Panc1 (cell line): ENCODE measurements at regions not wholly inside any gene's neighbourhood (a gene's known extent, or its start where the extent isn't known, plus 50 kb on each side); places are given as distances from the start of the nearest gene placed in this dataset.

ENCODE experiments used
- ATAC-seq: fragments of 200-7000 bp; cut with Tn5 transposase; 2 replicates; pipeline ENCODE4 v1.9.1; 2020; ENCODE audit warnings: mild to moderate bottlenecking, moderate library complexity
- BruUV-seq: library from RNA; stranded (reverse); fragments of 400-500 nt; replicated peaks from 2 replicates; lab custom pipeline; 2021; lab: Mats Ljungman, UMichigan
- CTCF ChIA-PET: fragments of 300-600 bp; sonication (Branson Sonifier 250); formaldehyde crosslinking; loops from one replicate; lab custom pipeline; 2022; ENCODE audit warnings: antibody characterized with exemption; lab: Charles Lee
- POLR2A ChIA-PET: fragments of 300-600 bp; sonication (Branson Sonifier 250); formaldehyde crosslinking; loops from one replicate; lab custom pipeline; 2022; ENCODE audit warnings: antibody characterized with exemption; lab: Charles Lee
- DNase-seq: peaks from one replicate; pipeline ENCODE4 v3.0.0-alpha.2; 2010; ENCODE audit warnings: low read depth, low spot score
- H3K27ac ChIP-seq: 2 replicates; pipeline ENCODE4 v1.5.1; 2011; ENCODE audit warnings: mild to moderate bottlenecking, low read length, inconsistent platforms
- H3K27me3 ChIP-seq: fragments of 200-500 bp; sonication (Bioruptor generic); 2 replicates; pipeline ENCODE4 v1.6.0; 2014; ENCODE audit warnings: low read length, inconsistent platforms; ENCODE audit not compliant: control insufficient read depth, insufficient read depth
- H3K36me3 ChIP-seq: fragments of 200-500 bp; sonication (Bioruptor generic); 2 replicates; pipeline ENCODE4 v1.5.1; 2014; ENCODE audit warnings: inconsistent platforms, mild to moderate bottlenecking, low read length, moderate library complexity; ENCODE audit not compliant: control insufficient read depth, insufficient read depth
- H3K4me1 ChIP-seq: 2 replicates; pipeline ENCODE4 v1.5.1; 2011; ENCODE audit warnings: inconsistent platforms, mild to moderate bottlenecking, low read length, moderate library complexity; ENCODE audit not compliant: control insufficient read depth, insufficient read depth
- H3K4me3 ChIP-seq, 2 experiments: 2 replicates each; pipeline ENCODE4 v1.5.1; 2011 to 2012; ENCODE audit warnings: low read depth in 2 of 2, low read length in 2 of 2, mild to moderate bottlenecking in 2 of 2, inconsistent platforms in 1 of 2, moderate library complexity in 1 of 2
- H3K9me3 ChIP-seq: fragments of 200-500 bp; sonication (Bioruptor generic); 2 replicates; pipeline ENCODE4 v1.5.1; 2014; ENCODE audit warnings: low read depth, mild to moderate bottlenecking, inconsistent platforms, low read length, moderate library complexity; ENCODE audit not compliant: control insufficient read depth, insufficient read depth
- CTCF ChIP-seq: fragments of 450-650 bp; IDR thresholded peaks from 2 replicates; pipeline ENCODE4 v1.5.1; 2017; ENCODE audit warnings: mild to moderate bottlenecking
- POLR2AphosphoS5 ChIP-seq: IDR thresholded peaks from 2 replicates; pipeline ENCODE4 v1.6.1; 2012; ENCODE audit warnings: mild to moderate bottlenecking, low read depth, low read length, moderate library complexity
- REST ChIP-seq, 2 experiments: IDR thresholded peaks; 2 replicates each; pipeline ENCODE4 v1.6.1; 2011 to 2012; ENCODE audit warnings: low read depth in 2 of 2, control low read depth in 1 of 2, low read length in 1 of 2, mild to moderate bottlenecking in 1 of 2, moderate library complexity in 1 of 2; ENCODE audit not compliant: insufficient read depth in 1 of 2
- SIN3A ChIP-seq: IDR thresholded peaks from 2 replicates; pipeline ENCODE4 v1.6.1; 2012; ENCODE audit warnings: low read depth, mild to moderate bottlenecking, low read length, moderate library complexity, borderline replicate concordance; ENCODE audit not compliant: insufficient read depth
- TCF7L2 ChIP-seq: IDR thresholded peaks from 2 replicates; pipeline ENCODE4 v1.6.1; 2011; ENCODE audit warnings: mild to moderate bottlenecking, low read depth, low read length, inconsistent platforms
- in situ Hi-C: cut with HindIII; loops from 2 replicates; pipeline ENCODE4 v1.10.0; 2016; ENCODE audit warnings: low sequenced_read_pairs, low pct_unique_long_range_greater_than_20kb
- intact Hi-C: fragments of 100-400 bp; cut with micrococcal nuclease; formaldehyde crosslinking; loops from one replicate; pipeline ENCODE4 v1.10.0; 2022; ENCODE audit not compliant: unreplicated experiment

DNA sequence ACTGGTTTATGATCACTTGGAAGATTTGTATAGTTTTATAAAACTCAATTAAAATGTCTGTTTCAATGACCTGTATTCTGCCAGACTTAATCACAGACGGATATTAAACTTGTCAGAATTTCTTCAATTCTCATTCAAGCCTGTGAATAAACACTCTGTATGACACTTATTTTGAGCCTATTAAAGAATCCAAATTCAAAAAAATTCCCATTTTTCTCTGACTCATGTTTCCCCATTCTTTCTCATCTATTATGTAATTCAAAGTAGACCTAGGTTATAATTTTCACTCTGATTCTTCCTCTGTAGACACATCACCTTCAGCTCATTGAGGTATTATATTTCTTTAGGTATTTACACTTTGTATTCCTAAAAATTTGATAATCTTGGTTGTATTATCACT is 166.1 kb downstream of the TMA16 start:
- no peak overlapping the region for H3K27ac ChIP-seq
- no peaks in the 10 kb centered on the region for H3K36me3 ChIP-seq
- H3K4me3 ChIP-seq: no peak overlapping the region
- intact Hi-C loops (no loop called here), in situ Hi-C loops (no loop called here)
- ATAC-seq (no peak), DNase-seq (no peak)
- ChIA-PET POLR2A (no interaction called here), CTCF (no interaction called here)
- no TSS peak for BruUV-seq
- TF ChIP-seq SIN3A (no peak), POLR2AphosphoS5 (no peak), REST (IDR thresholded peaks at IDR 0.05; ENCODE audit: insufficient read depth in 1 of 2, low read depth in 2 of 2, low read length in 1 of 2) (no peak)
- H3K27me3 ChIP-seq: no peaks in the 10 kb centered on the region
- H3K9me3 ChIP-seq: no peaks in the 10 kb centered on the region
- H3K4me1 ChIP-seq: no peaks in the 10 kb centered on the region

DNA sequence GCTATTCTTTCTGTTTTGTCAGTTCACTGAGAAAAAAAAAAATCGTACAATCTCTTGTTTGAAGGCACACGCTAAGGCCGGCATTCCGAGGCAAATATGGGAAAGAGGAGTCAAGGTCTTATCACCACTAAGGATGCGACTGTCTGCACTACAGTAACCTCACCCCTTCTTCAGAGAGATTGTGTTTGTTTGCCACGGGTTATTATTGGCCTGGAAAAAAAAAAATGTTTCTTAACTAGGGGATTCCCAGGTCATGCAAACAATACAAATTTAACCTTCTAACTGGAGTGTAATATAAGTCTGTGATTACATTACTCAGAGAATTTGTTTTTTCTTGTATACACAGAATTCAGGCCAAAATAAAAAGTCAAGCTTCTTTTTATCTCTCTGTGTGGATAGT is 168.3 kb downstream of the TMA16 start:
- CTCF ChIA-PET: interaction anchor here (0.6 kb wide), 1 partner anchor 113 kb away, joined by 6 read pairs; no protein-coding TSS in a partner anchor
- no peak overlapping the region for H3K4me3 ChIP-seq
- ATAC-seq: no peak
- no peak for DNase-seq
- no peak overlapping the region for H3K27ac ChIP-seq
- H3K36me3 ChIP-seq: no peaks in the 10 kb centered on the region
- POLR2A ChIA-PET: no interaction called here
- no peaks in the 10 kb centered on the region for H3K27me3 ChIP-seq
- intact Hi-C loops (no loop called here), in situ Hi-C loops (no loop called here)
- H3K4me1 ChIP-seq: no peaks in the 10 kb centered on the region
- TF ChIP-seq POLR2AphosphoS5 (no peak), SIN3A (no peak), CTCF (no peak), TCF7L2 (no peak), REST (IDR thresholded peaks at IDR 0.05; ENCODE audit: insufficient read depth in 1 of 2, low read depth in 2 of 2, low read length in 1 of 2) (no peak)
- BruUV-seq: no TSS peak
- no peaks in the 10 kb centered on the region for H3K9me3 ChIP-seq
